ENCODE measurements at regions not wholly inside any gene's neighbourhood (a gene's known extent, or its start where the extent isn't known, plus 50 kb on each side); places are given as distances from the start of the nearest gene placed in this dataset.

- TF ChIP-seq POLR2A (IDR thresholded peaks at IDR 0.05) (no peak), CTCF (IDR thresholded peaks at IDR 0.05) (no peak)
Observed at GRCh38 chr2:81328968-81329367, 1024.4 kb upstream of the LRRTM1 start.
